ENCODE measurements at regions not wholly inside any gene's neighbourhood (a gene's known extent, or its start where the extent isn't known, plus 50 kb on each side); places are given as distances from the start of the nearest gene placed in this dataset.

- TF ChIP-seq EZH2 (IDR thresholded peaks at IDR 0.05; ENCODE audit: borderline replicate concordance, low read length) (no peak), CTCF (IDR thresholded peaks at IDR 0.05; ENCODE audit: low read length) (no peak)
Measured at GRCh38 chr17:83176623-83177583, 97.5 kb downstream of the METRNL start.

Measured in OCI-LY1 (cell line).